HepG2 (cell line): ENCODE measurements at regions not wholly inside any gene's neighbourhood (a gene's known extent, or its start where the extent isn't known, plus 50 kb on each side); places are given as distances from the start of the nearest gene placed in this dataset.
"Not testable (repeated sequence)": the region's sequence is repeated elsewhere in the genome, so short reads cannot be mapped to it uniquely, and the experiment has no call there.

Experiments
- ATAC-seq: fragments of 200-7000 bp; cut with Tn5 transposase; 3 replicates; pipeline ENCODE4 v1.9.1; 2020; ENCODE audit warnings: mild to moderate bottlenecking, moderate library complexity
- BruUV-seq: library from RNA; stranded (reverse); fragments of 400-500 nt; replicated peaks from 2 replicates; lab custom pipeline; 2021; lab: Mats Ljungman, UMichigan
- CTCF ChIA-PET: fragments of 300-600 bp; formaldehyde crosslinking; extraction: SDS; loops from one replicate; lab custom pipeline; 2021; ENCODE audit warnings: low total read pairs, inconsistent platforms, low intra/inter-chr PET ratio; lab: Yijun Ruan, JAX
- POLR2A ChIA-PET: fragments of 350-600 bp; sonication (Branson Sonifier 250); formaldehyde crosslinking; loops from one replicate; lab custom pipeline; 2020; ENCODE audit warnings: antibody characterized with exemption, inconsistent platforms; lab: Yijun Ruan, JAX
- DNase-seq: peaks from one replicate; pipeline ENCODE4 v3.0.0-alpha.2; 2015; ENCODE audit warnings: low spot score
- FAIRE-seq: peaks from 3 replicates; lab custom pipeline; 2011; peaks lifted over from hg19 to GRCh38; lab: Jason Lieb, UNC
- H2AFZ ChIP-seq: one replicate; pipeline ENCODE4 v1.6.1; 2011; ENCODE audit warnings: low read length, inconsistent platforms
- H3K27ac ChIP-seq: fragments of 300-600 bp; 3 replicates; pipeline ENCODE4 v1.8.0; 2011; ENCODE audit warnings: mixed run types, mild to moderate bottlenecking, mixed read lengths, low read length, inconsistent platforms; ENCODE audit not compliant: insufficient read depth; ENCODE audit errors: extremely low read length
- H3K27me3 ChIP-seq, 2 experiments: fragments of 200-600 bp in 1 of 2; 2 replicates in 1 of 2; 3 replicates in 1 of 2; pipeline versions ENCODE4 v1.6.0 to v1.8.0; 2011; ENCODE audit warnings: low read length in 2 of 2, mild to moderate bottlenecking in 2 of 2, moderate library complexity in 2 of 2, inconsistent platforms in 1 of 2; ENCODE audit not compliant: insufficient read depth in 2 of 2, control insufficient read depth in 1 of 2
- H3K36me3 ChIP-seq, 2 experiments: fragments of 200-600 bp in 1 of 2; replicated peaks in 1 of 2; 2 replicates in 1 of 2; 3 replicates in 1 of 2; pipeline versions ENCODE4 v1.5.1 to v1.8.0; 2011; ENCODE audit warnings: low read length in 2 of 2, inconsistent platforms in 1 of 2; ENCODE audit not compliant: insufficient read depth in 2 of 2, control insufficient read depth in 1 of 2
- H3K4me1 ChIP-seq: 2 replicates; pipeline ENCODE4 v1.5.1; 2012; ENCODE audit warnings: low read length, inconsistent platforms; ENCODE audit not compliant: insufficient read depth
- H3K4me2 ChIP-seq: 2 replicates; pipeline ENCODE4 v1.6.0; 2011; ENCODE audit warnings: low read depth, low read length, inconsistent platforms
- H3K4me3 ChIP-seq, 3 experiments: fragments of 200-600 bp in 1 of 3; sonication (generic), shearing (Covaris generic) in 1 of 3; replicated peaks in 1 of 3; 2 replicates each; pipeline ENCODE4 v1.5.1; 2011 to 2016; ENCODE audit warnings: low read length in 3 of 3, inconsistent platforms in 2 of 3, low read depth in 2 of 3, mild to moderate bottlenecking in 2 of 3, control low read depth in 1 of 3, mixed read lengths in 1 of 3; ENCODE audit not compliant: insufficient read depth in 1 of 3
- H3K79me2 ChIP-seq: one replicate; pipeline ENCODE4 v1.6.1; 2011; ENCODE audit warnings: low read length, inconsistent platforms; ENCODE audit not compliant: insufficient read depth
- H3K9ac ChIP-seq: 2 replicates; pipeline ENCODE4 v1.6.0; 2011; ENCODE audit warnings: mild to moderate bottlenecking, low read depth, low read length, inconsistent platforms; ENCODE audit not compliant: insufficient read depth
- H3K9me3 ChIP-seq: 2 replicates; pipeline ENCODE4 v1.5.1; 2012; ENCODE audit warnings: mild to moderate bottlenecking, low read length
- H4K20me1 ChIP-seq: 2 replicates; pipeline ENCODE4 v1.6.0; 2011; ENCODE audit warnings: inconsistent platforms, mild to moderate bottlenecking, low read length, moderate library complexity; ENCODE audit not compliant: insufficient read depth
- PRPF4 ChIP-seq: fragments of 200-400 bp; formaldehyde crosslinking; IDR thresholded peaks from 2 replicates; pipeline ENCODE4 v1.6.1; 2016; ENCODE audit warnings: low read length, low read depth; ENCODE audit not compliant: poor library complexity, severe bottlenecking
- ZBTB38 ChIP-seq: sonication (generic); formaldehyde crosslinking; IDR thresholded peaks from 2 replicates; pipeline ENCODE4 v1.5.1; 2020; ENCODE audit warnings: mild to moderate bottlenecking, missing genetic modification reagents
- ZNF687 ChIP-seq: sonication (generic); formaldehyde crosslinking; IDR thresholded peaks from 2 replicates; pipeline ENCODE4 v1.5.1; 2020; ENCODE audit warnings: mild to moderate bottlenecking, missing genetic modification reagents, moderate library complexity
- WGBS: methylation state at CpG from one replicate; pipeline ENCODE4 v1.1.6; 2017; ENCODE audit warnings: low lambda C conversion rate; 5-methylcytosine and 5-hydroxymethylcytosine counted together
- in situ Hi-C: cut with HindIII; loops from 2 replicates; pipeline ENCODE4 v1.10.0; 2017; ENCODE audit warnings: low pct_unique_long_range_greater_than_20kb; ENCODE audit not compliant: extremely low pct_ligation_motif_present
- intact Hi-C: fragments of 100-400 bp; cut with micrococcal nuclease; formaldehyde crosslinking; loops from one replicate; pipeline ENCODE4 v1.10.0; 2022; ENCODE audit not compliant: unreplicated experiment
- TF ChIP-seq, protein P1 (sequence below): sonication (generic); formaldehyde crosslinking; IDR thresholded peaks from 2 replicates; pipeline ENCODE4 v1.4.0; 2020; ENCODE audit warnings: missing genetic modification reagents, mild to moderate bottlenecking, borderline replicate concordance

DNA sequence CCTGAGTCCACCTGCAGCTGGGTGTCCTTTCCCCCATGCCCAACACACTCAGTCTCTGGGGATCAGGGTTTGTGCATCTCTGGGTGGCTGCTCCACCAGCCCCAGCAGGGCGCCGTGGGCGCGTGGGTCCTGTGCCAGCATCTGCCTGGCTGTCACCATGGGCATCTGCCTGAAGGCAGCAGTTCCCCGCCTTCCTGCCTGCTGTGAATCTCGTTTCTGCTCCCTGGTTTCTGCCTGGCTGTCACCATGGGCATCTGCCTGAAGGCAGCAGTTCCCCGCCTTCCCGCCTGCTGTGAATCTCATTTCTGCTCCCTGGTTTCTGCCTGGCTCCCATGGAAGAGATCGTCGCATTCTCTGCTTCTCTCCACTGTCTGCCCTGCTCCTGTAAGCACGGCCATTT lies 201.2 kb downstream of the RTP5 start:
- H4K20me1 ChIP-seq, CTCF ChIA-PET, H3K27me3 ChIP-seq, H3K79me2 ChIP-seq, in situ Hi-C loops, FAIRE-seq, H3K9me3 ChIP-seq, H3K4me3 ChIP-seq, H3K36me3 ChIP-seq, intact Hi-C loops, DNase-seq, BruUV-seq, H2AFZ ChIP-seq: not testable (repeated sequence)
- TF ChIP-seq PRPF4, result peak; percentile 31
- TF ChIP-seq, protein P1, sequence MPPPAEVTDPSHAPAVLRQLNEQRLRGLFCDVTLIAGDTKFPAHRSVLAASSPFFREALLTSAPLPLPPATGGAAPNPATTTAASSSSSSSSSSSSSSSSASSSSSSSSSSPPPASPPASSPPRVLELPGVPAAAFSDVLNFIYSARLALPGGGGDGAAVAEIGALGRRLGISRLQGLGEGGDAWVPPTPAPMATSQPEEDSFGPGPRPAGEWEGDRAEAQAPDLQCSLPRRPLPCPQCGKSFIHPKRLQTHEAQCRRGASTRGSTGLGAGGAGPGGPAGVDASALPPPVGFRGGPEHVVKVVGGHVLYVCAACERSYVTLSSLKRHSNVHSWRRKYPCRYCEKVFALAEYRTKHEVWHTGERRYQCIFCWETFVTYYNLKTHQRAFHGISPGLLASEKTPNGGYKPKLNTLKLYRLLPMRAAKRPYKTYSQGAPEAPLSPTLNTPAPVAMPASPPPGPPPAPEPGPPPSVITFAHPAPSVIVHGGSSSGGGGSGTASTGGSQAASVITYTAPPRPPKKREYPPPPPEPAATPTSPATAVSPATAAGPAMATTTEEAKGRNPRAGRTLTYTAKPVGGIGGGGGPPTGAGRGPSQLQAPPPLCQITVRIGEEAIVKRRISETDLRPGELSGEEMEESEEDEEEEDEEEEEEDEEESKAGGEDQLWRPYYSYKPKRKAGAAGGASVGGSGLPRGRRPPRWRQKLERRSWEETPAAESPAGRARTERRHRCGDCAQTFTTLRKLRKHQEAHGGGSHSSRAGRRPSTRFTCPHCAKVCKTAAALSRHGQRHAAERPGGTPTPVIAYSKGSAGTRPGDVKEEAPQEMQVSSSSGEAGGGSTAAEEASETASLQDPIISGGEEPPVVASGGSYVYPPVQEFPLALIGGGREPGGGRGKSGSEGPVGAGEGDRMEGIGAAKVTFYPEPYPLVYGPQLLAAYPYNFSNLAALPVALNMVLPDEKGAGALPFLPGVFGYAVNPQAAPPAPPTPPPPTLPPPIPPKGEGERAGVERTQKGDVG, result peak; percentile 21; the same call in 1 of the 2 replicates
- TF ChIP-seq ZNF687 (CRISPR knock-in tag), result peak; percentile 55
- peak; percentile 51; the same call in 1 of the 2 replicates for TF ChIP-seq ZBTB38
- WGBS, result 95% methylated on average over 7 of the region's 11 CpGs
- H3K27ac ChIP-seq, result peak overlapping the region; percentile 76
- POLR2A ChIA-PET, result interaction anchor here (1.1 to 1.9 kb wide), 2 partner anchors 10 kb away, joined by 3 to 10 read pairs; no protein-coding TSS in a partner anchor
- H3K4me2 ChIP-seq, result 0 out of 2 replicates have a peak overlapping the region, but pooled peaks have one; percentile 56
- peaks cover 52% of the 10 kb centered on the region for H3K4me1 ChIP-seq
- ATAC-seq, result peak; percentile 27
- H3K9ac ChIP-seq, result peak overlapping the region; percentile 71; the same call in 1 of the 2 replicates
